Trophoblast cell (in vitro differentiated cells and primary cell): ENCODE measurements at regions not wholly inside any gene's neighbourhood (a gene's known extent, or its start where the extent isn't known, plus 50 kb on each side); places are given as distances from the start of the nearest gene placed in this dataset.

Source experiments
- DNase-seq, 2 donors: peaks; one replicate each; pipeline ENCODE4 v3.0.0-alpha.2; 2016
- H2AFZ ChIP-seq: 2 replicates; pipeline ENCODE4 v1.6.1; 2013; ENCODE audit warnings: low read length, moderate library complexity, mild to moderate bottlenecking; ENCODE audit not compliant: insufficient read depth, poor library complexity
- H2AK5ac ChIP-seq: 2 replicates; pipeline ENCODE4 v1.6.1; 2013; ENCODE audit warnings: mild to moderate bottlenecking, low read length
- H2BK120ac ChIP-seq: 2 replicates; pipeline ENCODE4 v1.6.1; 2013; ENCODE audit warnings: low read length, mild to moderate bottlenecking, moderate library complexity; ENCODE audit not compliant: insufficient read depth, poor library complexity
- H2BK12ac ChIP-seq: 2 replicates; pipeline ENCODE4 v1.6.1; 2013; ENCODE audit warnings: mild to moderate bottlenecking, low read length, moderate library complexity
- H2BK5ac ChIP-seq: 2 replicates; pipeline ENCODE4 v1.6.1; 2013; ENCODE audit warnings: low read length, low read depth, moderate library complexity, mild to moderate bottlenecking; ENCODE audit not compliant: poor library complexity
- H3K14ac ChIP-seq: 2 replicates; pipeline ENCODE4 v1.6.1; 2013; ENCODE audit warnings: mild to moderate bottlenecking, low read length
- H3K18ac ChIP-seq: 2 replicates; pipeline ENCODE4 v1.6.1; 2013; ENCODE audit warnings: mild to moderate bottlenecking, low read length
- H3K23ac ChIP-seq: 2 replicates; pipeline ENCODE4 v1.6.1; 2013; ENCODE audit warnings: low read length
- H3K27ac ChIP-seq: 2 replicates; pipeline ENCODE4 v1.5.1; 2013; ENCODE audit warnings: low read depth, mild to moderate bottlenecking, inconsistent platforms, low read length, moderate library complexity
- H3K27me3 ChIP-seq: 2 replicates; pipeline ENCODE4 v1.6.1; 2013; ENCODE audit warnings: inconsistent platforms, mild to moderate bottlenecking, low read length, moderate library complexity; ENCODE audit not compliant: insufficient read depth
- H3K36me3 ChIP-seq, 2 experiments: 1 replicate in 1 of 2; 2 replicates in 1 of 2; pipeline ENCODE4 v1.6.1; 2013; ENCODE audit warnings: low read length in 2 of 2, mild to moderate bottlenecking in 2 of 2, moderate library complexity in 1 of 2; ENCODE audit not compliant: insufficient read depth in 2 of 2, control insufficient read depth in 1 of 2
- H3K4ac ChIP-seq: 2 replicates; pipeline ENCODE4 v1.6.1; 2013; ENCODE audit warnings: low read depth, mild to moderate bottlenecking, low read length, moderate library complexity
- H3K4me1 ChIP-seq, 2 experiments: 1 replicate in 1 of 2; 2 replicates in 1 of 2; pipeline ENCODE4 v1.6.1; 2013; ENCODE audit warnings: low read length in 2 of 2, mild to moderate bottlenecking in 2 of 2, moderate library complexity in 1 of 2; ENCODE audit not compliant: insufficient read depth in 2 of 2, control insufficient read depth in 1 of 2
- H3K4me2 ChIP-seq: 2 replicates; pipeline ENCODE4 v1.6.1; 2013; ENCODE audit warnings: inconsistent platforms, mild to moderate bottlenecking, low read length, moderate library complexity
- H3K4me3 ChIP-seq: 2 replicates; pipeline ENCODE4 v1.5.1; 2013; ENCODE audit warnings: mild to moderate bottlenecking, low read depth, low read length, inconsistent platforms
- H3K79me1 ChIP-seq: one replicate; pipeline ENCODE4 v1.6.1; 2013; ENCODE audit warnings: low read length
- H3K79me2 ChIP-seq: 2 replicates; pipeline ENCODE4 v1.6.1; 2013; ENCODE audit warnings: low read length, mild to moderate bottlenecking; ENCODE audit not compliant: control insufficient read depth, insufficient read depth, poor library complexity
- H3K9ac ChIP-seq: 2 replicates; pipeline ENCODE4 v1.6.1; 2013; ENCODE audit warnings: mild to moderate bottlenecking, low read length
- H3K9me3 ChIP-seq: 2 replicates; pipeline ENCODE4 v1.6.1; 2013; ENCODE audit warnings: low read depth, mild to moderate bottlenecking, control low read depth, inconsistent platforms, low read length; ENCODE audit not compliant: insufficient read depth
- H4K12ac ChIP-seq: 2 replicates; pipeline ENCODE4 v1.6.1; 2013; ENCODE audit warnings: low read depth, mild to moderate bottlenecking, low read length, moderate library complexity
- H4K8ac ChIP-seq: 2 replicates; pipeline ENCODE4 v1.6.1; 2013; ENCODE audit warnings: low read depth, mild to moderate bottlenecking, low read length, moderate library complexity
- H4K91ac ChIP-seq: one replicate; pipeline ENCODE4 v1.6.1; 2013; ENCODE audit warnings: low read depth, mild to moderate bottlenecking, low read length, moderate library complexity
- WGBS: extraction: QIAGEN DNeasy Blood & Tissue Kit; methylation state at CpG from one replicate; pipeline ENCODE4 v1.1.7; 2013; ENCODE audit warnings: missing lambda C conversion rate; ENCODE audit not compliant: insufficient read length, insufficient coverage; ENCODE audit errors: extremely low coverage; 5-methylcytosine and 5-hydroxymethylcytosine counted together

DNA sequence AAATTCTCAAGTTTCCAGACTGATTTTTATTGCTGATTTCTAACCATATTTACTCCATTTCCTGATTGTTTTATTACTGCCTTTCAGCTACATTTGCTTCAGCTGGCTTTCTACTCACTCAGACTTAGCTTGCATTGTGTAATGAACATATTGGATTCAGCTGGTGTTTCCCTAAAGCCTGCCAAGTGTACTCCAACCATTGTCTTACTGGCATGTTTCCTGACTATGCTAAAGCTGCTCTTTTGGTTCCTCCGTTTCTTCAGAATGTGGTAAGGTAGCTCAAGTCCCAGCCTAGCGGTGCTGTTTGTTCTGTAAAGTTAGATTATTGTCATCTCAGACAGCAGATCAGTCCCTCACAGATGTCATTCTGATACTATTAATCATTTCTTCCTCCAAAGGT lies 53.1 kb upstream of the GLRA2 start:
- H3K14ac ChIP-seq: no peak overlapping the region
- no peaks in the 10 kb centered on the region for H3K27me3 ChIP-seq
- H3K27ac ChIP-seq: no peak overlapping the region
- H3K4me2 ChIP-seq: no peak overlapping the region
- no peak overlapping the region for H2AFZ ChIP-seq
- H2BK5ac ChIP-seq: no peak overlapping the region
- no peak overlapping the region for H4K8ac ChIP-seq
- no peak overlapping the region for H3K9ac ChIP-seq
- DNase-seq: no peak
- no peaks in the 10 kb centered on the region for H3K79me1 ChIP-seq
- H3K4ac ChIP-seq: no peak overlapping the region
- no peaks in the 10 kb centered on the region for H3K79me2 ChIP-seq
- H3K9me3 ChIP-seq: no peaks in the 10 kb centered on the region
- no peak overlapping the region for H2BK12ac ChIP-seq
- H3K4me1 ChIP-seq: no peaks in the 10 kb centered on the region
- no peak overlapping the region for H2AK5ac ChIP-seq
- no CpG with 5 or more reads among the region's 2 CpGs for WGBS
- H3K23ac ChIP-seq: no peak overlapping the region
- no peak overlapping the region for H4K91ac ChIP-seq
- no peak overlapping the region for H4K12ac ChIP-seq
- no peaks in the 10 kb centered on the region for H3K36me3 ChIP-seq
- H3K4me3 ChIP-seq: no peak overlapping the region
- H3K18ac ChIP-seq: no peak overlapping the region
- no peak overlapping the region for H2BK120ac ChIP-seq

DNA sequence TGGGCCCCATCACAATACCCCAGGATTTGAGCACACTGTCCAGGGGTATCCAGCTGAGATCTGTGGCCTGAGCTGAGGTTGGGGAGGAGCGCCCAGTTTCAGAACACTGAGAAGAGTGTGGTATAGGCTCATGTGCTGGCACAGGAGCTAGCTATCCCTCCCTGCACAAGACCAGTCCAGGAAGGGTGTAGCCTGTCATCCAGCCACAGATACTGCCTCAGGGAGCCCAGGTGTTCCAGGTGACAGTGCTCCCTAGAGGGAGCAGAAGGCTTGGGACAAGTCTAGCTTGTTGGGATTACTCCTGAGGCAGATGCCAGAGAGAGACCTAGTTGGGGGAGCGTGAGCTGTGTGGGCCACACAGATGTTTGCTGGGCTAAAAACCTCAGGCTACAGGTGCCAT lies 79.6 kb upstream of the GLRA2 start:
- no peaks in the 10 kb centered on the region for H3K27me3 ChIP-seq
- no peak overlapping the region for H3K14ac ChIP-seq
- H3K4me2 ChIP-seq: no peak overlapping the region
- H3K23ac ChIP-seq: no peak overlapping the region
- H3K36me3 ChIP-seq: no peaks in the 10 kb centered on the region
- WGBS: no CpG with 5 or more reads among the region's 2 CpGs
- H2AFZ ChIP-seq: no peak overlapping the region
- H4K8ac ChIP-seq: no peak overlapping the region
- H3K4ac ChIP-seq: no peak overlapping the region
- no peaks in the 10 kb centered on the region for H3K9me3 ChIP-seq
- no peak overlapping the region for H2BK12ac ChIP-seq
- no peak overlapping the region for H4K12ac ChIP-seq
- no peak overlapping the region for H2BK120ac ChIP-seq
- no peak overlapping the region for H3K9ac ChIP-seq
- no peaks in the 10 kb centered on the region for H3K4me1 ChIP-seq
- no peak overlapping the region for H3K4me3 ChIP-seq
- DNase-seq: no peak
- no peak overlapping the region for H4K91ac ChIP-seq
- H3K18ac ChIP-seq: no peak overlapping the region
- H3K79me1 ChIP-seq: no peaks in the 10 kb centered on the region
- H2AK5ac ChIP-seq: no peak overlapping the region
- no peak overlapping the region for H3K27ac ChIP-seq
- H2BK5ac ChIP-seq: no peak overlapping the region
- no peaks in the 10 kb centered on the region for H3K79me2 ChIP-seq

DNA sequence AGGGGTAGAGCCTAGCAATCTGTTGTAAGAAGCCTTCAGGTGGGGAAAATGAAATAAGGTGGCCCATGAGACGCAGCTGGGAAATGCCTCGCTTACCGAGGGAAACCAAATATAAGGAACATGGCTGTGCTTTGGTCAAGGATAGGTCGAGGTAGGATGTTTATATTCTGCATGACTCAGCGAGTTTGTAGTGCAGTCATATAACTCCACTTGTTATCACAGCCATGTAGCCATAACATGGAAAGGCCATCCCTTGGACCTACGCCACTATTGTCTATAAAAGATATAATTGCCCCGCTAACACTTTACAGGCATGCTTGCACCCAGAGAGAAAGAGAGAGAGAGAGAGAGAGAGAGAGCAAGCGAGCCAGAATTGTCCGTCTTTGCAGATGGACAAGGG lies 80.9 kb upstream of the GLRA2 start:
- H3K4me1 ChIP-seq: no peaks in the 10 kb centered on the region
- H2BK120ac ChIP-seq: no peak overlapping the region
- no peaks in the 10 kb centered on the region for H3K27me3 ChIP-seq
- H3K18ac ChIP-seq: no peak overlapping the region
- no peak overlapping the region for H4K91ac ChIP-seq
- no peaks in the 10 kb centered on the region for H3K36me3 ChIP-seq
- H3K14ac ChIP-seq: no peak overlapping the region
- no peak overlapping the region for H3K23ac ChIP-seq
- H2AK5ac ChIP-seq: no peak overlapping the region
- WGBS: no CpG with 5 or more reads among the region's 9 CpGs
- H4K12ac ChIP-seq: no peak overlapping the region
- H2BK12ac ChIP-seq: no peak overlapping the region
- H3K4me2 ChIP-seq: no peak overlapping the region
- H3K4ac ChIP-seq: no peak overlapping the region
- no peak overlapping the region for H2AFZ ChIP-seq
- no peak overlapping the region for H2BK5ac ChIP-seq
- no peak overlapping the region for H4K8ac ChIP-seq
- H3K79me2 ChIP-seq: no peaks in the 10 kb centered on the region
- no peak overlapping the region for H3K27ac ChIP-seq
- no peaks in the 10 kb centered on the region for H3K9me3 ChIP-seq
- DNase-seq: no peak
- no peak overlapping the region for H3K9ac ChIP-seq
- H3K79me1 ChIP-seq: no peaks in the 10 kb centered on the region
- no peak overlapping the region for H3K4me3 ChIP-seq

DNA sequence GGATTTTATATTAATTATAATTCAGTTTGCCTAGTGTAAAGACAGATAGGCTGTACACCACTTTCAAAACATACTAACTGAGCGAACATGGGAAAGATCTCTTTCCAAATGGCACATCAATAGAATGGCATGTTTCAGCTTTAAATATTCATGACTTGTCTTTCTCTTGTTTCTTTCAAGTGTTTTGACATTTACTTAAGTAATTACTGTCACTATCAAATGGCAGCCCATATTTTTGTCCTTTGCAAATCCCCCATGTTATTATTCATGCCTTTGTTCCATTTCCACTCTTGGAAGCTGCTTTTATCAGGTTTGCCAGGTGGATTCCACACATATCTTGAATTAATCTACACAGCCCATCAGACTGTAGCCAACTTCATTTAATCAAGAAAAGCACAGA lies 89.2 kb upstream of the GLRA2 start:
- Histone ChIP-seq H2AK5ac (no peak overlapping the region), H2AFZ (no peak overlapping the region), H4K91ac (no peak overlapping the region), H3K4me2 (no peak overlapping the region), H3K9ac (no peak overlapping the region), H3K9me3 (no peaks in the 10 kb centered on the region), H3K36me3 (no peaks in the 10 kb centered on the region), H2BK12ac (no peak overlapping the region), H4K8ac (no peak overlapping the region), H3K27me3 (no peaks in the 10 kb centered on the region), H3K18ac (no peak overlapping the region), H3K4me3 (no peak overlapping the region), H2BK5ac (no peak overlapping the region), H3K14ac (no peak overlapping the region), H2BK120ac (no peak overlapping the region), H3K4ac (no peak overlapping the region), H3K23ac (no peak overlapping the region), H3K27ac (no peak overlapping the region), H3K79me1 (no peaks in the 10 kb centered on the region), H3K4me1 (no peaks in the 10 kb centered on the region), H3K79me2 (no peaks in the 10 kb centered on the region), H4K12ac (no peak overlapping the region)
- WGBS: no CpG with 5 or more reads among the region's 1 CpG
- DNase-seq: no peak
